ENCODE measurements at regions not wholly inside any gene's neighbourhood (a gene's known extent, or its start where the extent isn't known, plus 50 kb on each side); places are given as distances from the start of the nearest gene placed in this dataset.
A peak's percentile ranks its signal among the peaks of the same experiment; 100 is the strongest.
"Not testable (repeated sequence)": the region's sequence is repeated elsewhere in the genome, so short reads cannot be mapped to it uniquely, and the experiment has no call there.

- not testable (repeated sequence) for DNase-seq
Measured at GRCh38 chr5:145652700-145653099, 182.4 kb downstream of the PRELID2 start.

GRCh38 chr5:145647137-145647536 lies 188.0 kb downstream of the PRELID2 start:
- DNase-seq: not testable (repeated sequence)

GRCh38 chr5:145643214-145643613 lies 191.9 kb downstream of the PRELID2 start:
- not testable (repeated sequence) for DNase-seq

- no peak for DNase-seq
Measured at GRCh38 chr5:145637396-145637795, 197.7 kb downstream of the PRELID2 start.

- DNase-seq: no peak
Measured at GRCh38 chr5:145636371-145636770, 198.8 kb downstream of the PRELID2 start.

- no peak for DNase-seq
Measured at GRCh38 chr5:145633474-145633873, 201.7 kb downstream of the PRELID2 start.

- no peak for DNase-seq
Measured at GRCh38 chr5:145632701-145633100, 202.4 kb downstream of the PRELID2 start.

- peak; percentile 10 for DNase-seq
Measured at GRCh38 chr5:145629047-145629446, 206.1 kb downstream of the PRELID2 start.

GRCh38 chr5:145628525-145628924 lies 206.6 kb downstream of the PRELID2 start:
- no peak for DNase-seq

- no peak for DNase-seq
Measured at GRCh38 chr5:145619806-145620310, 215.3 kb downstream of the PRELID2 start.

- DNase-seq: not testable (repeated sequence)
Measured at GRCh38 chr5:145616739-145617138, 218.4 kb downstream of the PRELID2 start.

GRCh38 chr5:145598983-145599382 lies 236.2 kb downstream of the PRELID2 start:
- no peak for DNase-seq

GRCh38 chr5:145598184-145598583 lies 237.0 kb downstream of the PRELID2 start:
- no peak for DNase-seq

- DNase-seq: no peak
Measured at GRCh38 chr5:145591578-145591977, 243.6 kb downstream of the PRELID2 start.

GRCh38 chr5:145589063-145589462 lies 246.1 kb downstream of the PRELID2 start:
- no peak for DNase-seq

- DNase-seq: no peak
Measured at GRCh38 chr5:145588558-145588957, 246.6 kb downstream of the PRELID2 start.

GRCh38 chr5:145588113-145588512 lies 247.0 kb downstream of the PRELID2 start:
- no peak for DNase-seq

- no peak for DNase-seq
Measured at GRCh38 chr5:145587710-145588109, 247.4 kb downstream of the PRELID2 start.

GRCh38 chr5:145587308-145587672 lies 247.9 kb downstream of the PRELID2 start:
- no peak for DNase-seq

- no peak for DNase-seq
Measured at GRCh38 chr5:145586661-145587307, 248.4 kb downstream of the PRELID2 start.

- no peak for DNase-seq
Measured at GRCh38 chr5:145585443-145586148, 249.5 kb downstream of the PRELID2 start.

- DNase-seq: no peak
Measured at GRCh38 chr5:145579301-145579700, 255.8 kb downstream of the PRELID2 start.

- no peak for DNase-seq
Measured at GRCh38 chr5:145574889-145575573, 260.1 kb downstream of the PRELID2 start.

- no peak for DNase-seq
Measured at GRCh38 chr5:145568581-145568980, 266.6 kb downstream of the PRELID2 start.

All from hematopoietic multipotent progenitor cell treated with erythropoietin and hydrocortisone succinate and interleukin-3 and kit ligand, for 6 days (in vitro differentiated cells).